Loucy (cell line): ENCODE measurements at regions not wholly inside any gene's neighbourhood (a gene's known extent, or its start where the extent isn't known, plus 50 kb on each side); places are given as distances from the start of the nearest gene placed in this dataset.

ENCODE experiments used
- H2AFZ ChIP-seq: fragments of 200-600 bp; sonication (generic); 2 replicates; pipeline ENCODE4 v1.6.0; 2016; ENCODE audit warnings: antibody characterized with exemption, mild to moderate bottlenecking, low read length, moderate library complexity
- H3F3A ChIP-seq: fragments of 200-600 bp; 2 replicates; pipeline ENCODE4 v1.6.0; 2016; ENCODE audit warnings: antibody characterized with exemption, low read depth, mild to moderate bottlenecking
- H3K27me3 ChIP-seq: fragments of 200-600 bp; sonication (generic); 2 replicates; pipeline ENCODE4 v1.6.1; 2014; ENCODE audit warnings: low read length, mild to moderate bottlenecking; ENCODE audit not compliant: insufficient read depth, poor library complexity, severe bottlenecking
- H3K36me3 ChIP-seq: fragments of 200-600 bp; sonication (generic); 2 replicates; pipeline ENCODE4 v1.6.1; 2016; ENCODE audit warnings: low read length; ENCODE audit not compliant: insufficient read depth
- H3K4me1 ChIP-seq: fragments of 200-600 bp; sonication (generic); 2 replicates; pipeline ENCODE4 v1.5.1; 2014; ENCODE audit warnings: low read length, mild to moderate bottlenecking; ENCODE audit not compliant: insufficient read depth, poor library complexity, severe bottlenecking
- H3K4me2 ChIP-seq: fragments of 200-600 bp; sonication (generic); 2 replicates; pipeline ENCODE4 v1.6.0; 2014; ENCODE audit warnings: antibody characterized with exemption, low read length, low read depth, mild to moderate bottlenecking; ENCODE audit not compliant: poor library complexity, severe bottlenecking
- H3K4me3 ChIP-seq: fragments of 200-600 bp; sonication (generic); 2 replicates; pipeline ENCODE4 v1.5.1; 2014; ENCODE audit warnings: low read length, mild to moderate bottlenecking, mixed read lengths; ENCODE audit not compliant: poor library complexity, severe bottlenecking
- H3K79me2 ChIP-seq: fragments of 200-600 bp; sonication (generic); 2 replicates; pipeline ENCODE4 v1.6.1; 2014; ENCODE audit warnings: low read length; ENCODE audit not compliant: insufficient read depth
- H3K9ac ChIP-seq: fragments of 200-600 bp; sonication (generic); 2 replicates; pipeline ENCODE4 v1.6.0; 2014; ENCODE audit warnings: mild to moderate bottlenecking, low read depth, low read length, moderate library complexity; ENCODE audit not compliant: poor library complexity, severe bottlenecking
- H3K9me2 ChIP-seq: fragments of 200-600 bp; sonication (generic); replicated peaks from 2 replicates; pipeline ENCODE4 v1.6.1; 2016; ENCODE audit warnings: low read depth, low read length, mixed read lengths
- H3K9me3 ChIP-seq: fragments of 200-600 bp; sonication (generic); 2 replicates; pipeline ENCODE4 v1.6.1; 2014; ENCODE audit warnings: mild to moderate bottlenecking, antibody characterized with exemption, low read length, low read depth; ENCODE audit not compliant: insufficient read depth
- H4K20me1 ChIP-seq: fragments of 200-600 bp; sonication (generic); 2 replicates; pipeline ENCODE4 v1.6.0; 2014; ENCODE audit warnings: antibody characterized with exemption, low read length, mild to moderate bottlenecking; ENCODE audit not compliant: insufficient read depth, poor library complexity, severe bottlenecking
- EZH2phosphoT487 ChIP-seq: fragments of 200-600 bp; IDR thresholded peaks from 2 replicates; pipeline ENCODE4 v1.6.1; 2018; ENCODE audit warnings: antibody characterized with exemption, mild to moderate bottlenecking, moderate library complexity, borderline replicate concordance
- TF ChIP-seq, protein P1 (sequence below): fragments of 200-600 bp; sonication (generic); conservative IDR thresholded peaks from 2 replicates; pipeline ENCODE4 v1.5.1; 2014; ENCODE audit warnings: mild to moderate bottlenecking, antibody characterized with exemption, low read length

- no peaks in the 10 kb centered on the region for H3K9me2 ChIP-seq
- H3K9me3 ChIP-seq, result no peaks in the 10 kb centered on the region
- no peaks in the 10 kb centered on the region for H3K79me2 ChIP-seq
- no peak overlapping the region for H3K4me2 ChIP-seq
- TF ChIP-seq, protein P1, sequence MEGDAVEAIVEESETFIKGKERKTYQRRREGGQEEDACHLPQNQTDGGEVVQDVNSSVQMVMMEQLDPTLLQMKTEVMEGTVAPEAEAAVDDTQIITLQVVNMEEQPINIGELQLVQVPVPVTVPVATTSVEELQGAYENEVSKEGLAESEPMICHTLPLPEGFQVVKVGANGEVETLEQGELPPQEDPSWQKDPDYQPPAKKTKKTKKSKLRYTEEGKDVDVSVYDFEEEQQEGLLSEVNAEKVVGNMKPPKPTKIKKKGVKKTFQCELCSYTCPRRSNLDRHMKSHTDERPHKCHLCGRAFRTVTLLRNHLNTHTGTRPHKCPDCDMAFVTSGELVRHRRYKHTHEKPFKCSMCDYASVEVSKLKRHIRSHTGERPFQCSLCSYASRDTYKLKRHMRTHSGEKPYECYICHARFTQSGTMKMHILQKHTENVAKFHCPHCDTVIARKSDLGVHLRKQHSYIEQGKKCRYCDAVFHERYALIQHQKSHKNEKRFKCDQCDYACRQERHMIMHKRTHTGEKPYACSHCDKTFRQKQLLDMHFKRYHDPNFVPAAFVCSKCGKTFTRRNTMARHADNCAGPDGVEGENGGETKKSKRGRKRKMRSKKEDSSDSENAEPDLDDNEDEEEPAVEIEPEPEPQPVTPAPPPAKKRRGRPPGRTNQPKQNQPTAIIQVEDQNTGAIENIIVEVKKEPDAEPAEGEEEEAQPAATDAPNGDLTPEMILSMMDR, result no peak
- no peak for TF ChIP-seq EZH2phosphoT487
- no peaks in the 10 kb centered on the region for H3K27me3 ChIP-seq
- H3F3A ChIP-seq, result no peaks in the 10 kb centered on the region
- H3K9ac ChIP-seq, result no peak overlapping the region
- no peaks in the 10 kb centered on the region for H3K36me3 ChIP-seq
- no peaks in the 10 kb centered on the region for H3K4me1 ChIP-seq
- no peaks in the 10 kb centered on the region for H4K20me1 ChIP-seq
- no peak overlapping the region for H3K4me3 ChIP-seq
- H2AFZ ChIP-seq, result no peak overlapping the region
Observed at GRCh38 chr2:71784734-71785511, 331.6 kb downstream of the DYSF start.

- Histone ChIP-seq H3K27me3 (no peaks in the 10 kb centered on the region), H2AFZ (no peak overlapping the region), H4K20me1 (no peaks in the 10 kb centered on the region), H3K4me3 (no peak overlapping the region), H3K4me2 (no peak overlapping the region), H3K79me2 (no peaks in the 10 kb centered on the region), H3K9ac (no peak overlapping the region), H3F3A (no peaks in the 10 kb centered on the region), H3K9me2 (no peaks in the 10 kb centered on the region), H3K36me3 (no peaks in the 10 kb centered on the region), H3K4me1 (no peaks in the 10 kb centered on the region), H3K9me3 (no peaks in the 10 kb centered on the region)
- TF ChIP-seq, protein P1, result no peak
- no peak for TF ChIP-seq EZH2phosphoT487
Observed at GRCh38 chr2:71783815-71784214, 330.5 kb downstream of the DYSF start.

GRCh38 chr2:71783215-71783614 lies 329.9 kb downstream of the DYSF start:
- TF ChIP-seq EZH2phosphoT487, result no peak
- TF ChIP-seq, protein P1, result no peak
- H3K79me2 ChIP-seq, result no peaks in the 10 kb centered on the region
- H2AFZ ChIP-seq, result no peak overlapping the region
- no peaks in the 10 kb centered on the region for H3K27me3 ChIP-seq
- no peaks in the 10 kb centered on the region for H3K9me3 ChIP-seq
- no peaks in the 10 kb centered on the region for H3K9me2 ChIP-seq
- H3K9ac ChIP-seq, result no peak overlapping the region
- no peak overlapping the region for H3K4me2 ChIP-seq
- H3K4me1 ChIP-seq, result no peaks in the 10 kb centered on the region
- H3K36me3 ChIP-seq, result no peaks in the 10 kb centered on the region
- H3K4me3 ChIP-seq, result no peak overlapping the region
- H4K20me1 ChIP-seq, result no peaks in the 10 kb centered on the region
- H3F3A ChIP-seq, result no peaks in the 10 kb centered on the region
